ENCODE measurements at regions not wholly inside any gene's neighbourhood (a gene's known extent, or its start where the extent isn't known, plus 50 kb on each side); places are given as distances from the start of the nearest gene placed in this dataset.

GRCh38 chr6:164095056-164095455 is 680.5 kb downstream of the QKI start:
- H3K23ac ChIP-seq (ENCODE audit: low read depth, low read length) = no peak overlapping the region
- intact Hi-C loops (cut with micrococcal nuclease) = no loop called here
- no peak overlapping the region for H3K4me2 ChIP-seq (ENCODE audit: low read depth, low read length)
- TF ChIP-seq BHLHE40 (IDR thresholded peaks at IDR 0.05; ENCODE audit: low read depth, low read length) (no peak), RCOR1 (IDR thresholded peaks at IDR 0.05; ENCODE audit: insufficient replicate concordance, low read length) (no peak), NFE2L2 (IDR thresholded peaks at IDR 0.05; ENCODE audit: low read depth, low read length) (no peak)
- no peaks in the 10 kb centered on the region for H3K36me3 ChIP-seq (ENCODE audit: control insufficient read depth, insufficient read depth, low read length)
- no peak overlapping the region for H2BK15ac ChIP-seq (ENCODE audit: low read depth, low read length)
- DNase-seq = no peak
- H3K79me1 ChIP-seq (ENCODE audit: low read depth in 1 of 2, low read length in 2 of 2) = no peaks in the 10 kb centered on the region
- WGBS, 2 experiments (ENCODE audit: extremely low coverage in 2 of 2, insufficient read length in 1 of 2) = 83% methylated on average over 1 of the region's 3 CpGs; no CpG with 5 or more reads in 1 of the 2 experiments
- no peak overlapping the region for H2AK5ac ChIP-seq (ENCODE audit: low read depth, low read length)
- BruUV-seq (replicated peaks) = no TSS peak
- in situ Hi-C loops (cut with MboI; ENCODE audit: low sequenced_read_pairs) = no loop called here
- no peak overlapping the region for H2AFZ ChIP-seq (replicated peaks; ENCODE audit: low read length, poor library complexity)
- H2BK5ac ChIP-seq (ENCODE audit: low read depth, low read length, poor library complexity, severe bottlenecking) = no peak overlapping the region
- no peaks in the 10 kb centered on the region for H3K27me3 ChIP-seq (ENCODE audit: control insufficient read depth, insufficient read depth, low read length)
- H3K18ac ChIP-seq (ENCODE audit: low read depth, low read length) = no peak overlapping the region
- H2AK9ac ChIP-seq (replicated peaks; ENCODE audit: low read depth, low read length, poor library complexity) = no peak overlapping the region
- no peak overlapping the region for H2BK120ac ChIP-seq (ENCODE audit: low read depth, low read length)
- H3K9me3 ChIP-seq (ENCODE audit: control insufficient read depth, insufficient read depth, low read length) = peaks cover 15% of the 10 kb centered on the region
- H2BK20ac ChIP-seq (ENCODE audit: low read depth, low read length) = no peak overlapping the region
- ChIA-PET POLR2A (ENCODE audit: unreplicated experiment) (no interaction called here), CTCF (no interaction called here)
- dilution Hi-C loops (cut with HindIII; ENCODE audit: low sequenced_read_pairs, unreplicated experiment) = no loop called here
- H4K20me1 ChIP-seq (ENCODE audit: insufficient read depth, low read length) = no peaks in the 10 kb centered on the region
- no peak overlapping the region for H3K27ac ChIP-seq (ENCODE audit: insufficient read depth, low read length)
- H3K14ac ChIP-seq (replicated peaks; ENCODE audit: low read depth, low read length) = no peak overlapping the region
- H3K4me1 ChIP-seq (ENCODE audit: control insufficient read depth, insufficient read depth, low read length) = no peaks in the 10 kb centered on the region
- H3K56ac ChIP-seq (ENCODE audit: extremely low read depth, insufficient read depth, low read length) = no peak overlapping the region
- H4K91ac ChIP-seq (ENCODE audit: insufficient read depth, low read depth, low read length) = no peak overlapping the region
- no peak overlapping the region for H3K4ac ChIP-seq (ENCODE audit: low read depth, low read length)
- no peak for ATAC-seq (ENCODE audit: low read depth)
- no peak overlapping the region for H4K5ac ChIP-seq (ENCODE audit: low read depth, low read length)
- H3K9me1 ChIP-seq (ENCODE audit: insufficient read depth, low read length) = no peaks in the 10 kb centered on the region
- H4K8ac ChIP-seq (ENCODE audit: low read depth in 2 of 2, low read length in 2 of 2) = no peak overlapping the region
- H3K9ac ChIP-seq (ENCODE audit: low read depth, low read length) = no peak overlapping the region
- no peak overlapping the region for H3K4me3 ChIP-seq (ENCODE audit: insufficient read depth, low read depth, low read length)

Data from IMR-90 (cell line).